ENCODE measurements at regions not wholly inside any gene's neighbourhood (a gene's known extent, or its start where the extent isn't known, plus 50 kb on each side); places are given as distances from the start of the nearest gene placed in this dataset.
"Not testable (repeated sequence)": the region's sequence is repeated elsewhere in the genome, so short reads cannot be mapped to it uniquely, and the experiment has no call there.

DNA sequence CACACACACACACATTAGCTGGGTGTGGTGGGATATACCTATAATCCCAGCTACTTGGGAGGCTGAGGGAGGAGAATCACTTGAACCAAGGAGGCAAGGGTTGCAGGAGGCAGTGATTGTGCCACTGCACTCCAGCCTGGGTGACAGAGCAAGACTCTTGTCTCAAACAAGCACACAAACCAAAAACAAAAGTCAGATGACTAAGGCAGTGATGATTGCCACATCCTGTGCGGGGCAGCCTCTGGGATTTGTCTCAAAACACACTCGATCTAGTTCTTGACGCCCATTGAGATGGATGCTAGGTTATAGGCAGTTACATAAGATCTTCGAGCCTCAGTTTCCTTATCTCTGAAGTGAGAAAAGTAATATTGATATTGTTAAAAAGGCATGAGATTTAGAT lies 57.8 kb upstream of the NBPF8 start:
- H3K36me3 ChIP-seq; H3K4me1 ChIP-seq; H3K9me3 ChIP-seq; H3K4me3 ChIP-seq; H3K27me3 ChIP-seq; H3K27ac ChIP-seq; intact Hi-C loops (cut with DNase I; ENCODE audit: low total_unique reads): not testable (repeated sequence)
- 72 to 95% (median 84%) methylated on average over 3 to 4 of the region's 4 CpGs for WGBS, 5 donors
- peak in 1 of 2 donors; percentile 15 for DNase-seq

- H3K36me3 ChIP-seq; H3K27ac ChIP-seq; H3K4me1 ChIP-seq; H3K4me3 ChIP-seq; H3K9me3 ChIP-seq; intact Hi-C loops (cut with DNase I; ENCODE audit: low total_unique reads); H3K27me3 ChIP-seq: not testable (repeated sequence)
- 33 to 52% (median 41%) methylated on average over 1 to 5 of the region's 8 CpGs; no CpG with 5 or more reads in 1 of the 5 donors for WGBS, 5 donors
- TF ChIP-seq, protein P1, sequence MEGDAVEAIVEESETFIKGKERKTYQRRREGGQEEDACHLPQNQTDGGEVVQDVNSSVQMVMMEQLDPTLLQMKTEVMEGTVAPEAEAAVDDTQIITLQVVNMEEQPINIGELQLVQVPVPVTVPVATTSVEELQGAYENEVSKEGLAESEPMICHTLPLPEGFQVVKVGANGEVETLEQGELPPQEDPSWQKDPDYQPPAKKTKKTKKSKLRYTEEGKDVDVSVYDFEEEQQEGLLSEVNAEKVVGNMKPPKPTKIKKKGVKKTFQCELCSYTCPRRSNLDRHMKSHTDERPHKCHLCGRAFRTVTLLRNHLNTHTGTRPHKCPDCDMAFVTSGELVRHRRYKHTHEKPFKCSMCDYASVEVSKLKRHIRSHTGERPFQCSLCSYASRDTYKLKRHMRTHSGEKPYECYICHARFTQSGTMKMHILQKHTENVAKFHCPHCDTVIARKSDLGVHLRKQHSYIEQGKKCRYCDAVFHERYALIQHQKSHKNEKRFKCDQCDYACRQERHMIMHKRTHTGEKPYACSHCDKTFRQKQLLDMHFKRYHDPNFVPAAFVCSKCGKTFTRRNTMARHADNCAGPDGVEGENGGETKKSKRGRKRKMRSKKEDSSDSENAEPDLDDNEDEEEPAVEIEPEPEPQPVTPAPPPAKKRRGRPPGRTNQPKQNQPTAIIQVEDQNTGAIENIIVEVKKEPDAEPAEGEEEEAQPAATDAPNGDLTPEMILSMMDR (IDR thresholded peaks at IDR 0.05), result peak in 1 of 7 experiments; percentile 23
- DNase-seq, result peak; percentile 20 to 42
Observed at GRCh38 chr1:120356170-120356569, 58.7 kb upstream of the NBPF8 start.

- H3K27ac ChIP-seq, result peak overlapping the region in 4 of 5 donors; percentile 50 to 87 (median 72)
- WGBS, 5 donors, result 6 to 21% (median 9%) methylated on average over 9 to 15 of the region's 30 CpGs
- H3K4me3 ChIP-seq, result peak overlapping the region in 3 of 4 donors; percentile 20 to 32 (median 31)
Observed at GRCh38 chr1:120354618-120355184, 60.1 kb upstream of the NBPF8 start.

DNA sequence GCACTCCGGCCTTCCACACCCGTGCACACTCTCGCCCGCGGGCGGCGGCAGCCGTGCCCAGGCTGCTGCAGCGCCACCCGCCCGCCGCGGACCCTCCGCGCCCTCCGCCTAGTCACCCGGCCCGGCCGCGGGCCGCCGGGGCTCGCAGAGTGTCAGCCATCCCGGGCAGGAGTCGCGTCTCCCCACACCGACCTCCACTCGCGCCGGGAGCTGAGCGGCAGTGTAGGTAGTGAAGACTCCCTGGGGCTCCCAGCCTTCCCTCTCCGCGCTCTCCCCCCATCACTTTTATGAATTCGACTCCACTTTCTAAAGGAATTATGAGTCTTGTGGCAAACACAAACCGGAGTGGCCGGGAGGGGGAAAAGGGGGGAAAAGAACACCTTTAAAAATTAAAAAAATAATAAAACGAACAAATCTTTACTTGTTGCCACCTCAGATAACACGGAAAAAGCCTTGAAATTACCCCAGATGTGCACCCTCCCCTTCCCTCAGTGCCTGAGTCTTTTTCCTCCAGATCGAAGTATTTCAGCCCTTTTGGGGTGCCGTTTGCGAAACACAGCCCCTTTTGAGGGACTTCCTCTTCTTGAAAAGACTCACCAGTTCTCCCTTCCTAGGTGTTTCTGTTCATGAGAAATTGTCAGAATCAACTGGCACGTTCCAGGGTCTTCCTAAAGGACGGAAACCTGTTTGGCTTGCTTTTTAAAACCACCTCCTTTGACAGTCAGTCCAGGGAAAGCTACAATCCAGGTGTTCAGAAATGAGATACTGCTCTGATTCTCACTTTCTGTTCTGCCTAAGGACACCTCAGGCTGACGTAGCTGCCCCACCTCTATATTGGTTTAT lies 72.4 kb upstream of the NBPF8 start:
- peak overlapping the region in 4 of 5 donors; percentile 55 to 90 (median 80) for H3K27ac ChIP-seq

More at GRCh38 chr1:120354618-120355184, 60.1 kb upstream of the NBPF8 start:
- peak; percentile 38 to 75 for DNase-seq
- H3K4me1 ChIP-seq; H3K36me3 ChIP-seq; H3K27me3 ChIP-seq; H3K9me3 ChIP-seq; intact Hi-C loops (cut with DNase I; ENCODE audit: low total_unique reads): not testable (repeated sequence)
- TF ChIP-seq POLR2AphosphoS5 (IDR thresholded peaks at IDR 0.05), result peak in 1 of 3 donors; percentile 75

GRCh38 chr1:120341756-120342155 lies 73.1 kb upstream of the NBPF8 start:
- H3K4me1 ChIP-seq; intact Hi-C loops (cut with DNase I; ENCODE audit: low total_unique reads); H3K27me3 ChIP-seq; H3K9me3 ChIP-seq; H3K36me3 ChIP-seq: not testable (repeated sequence)
- DNase-seq, result peak; percentile 24 to 61
- 0 to 3% (median 0%) methylated on average over 5 to 15 of the region's 24 CpGs for WGBS, 5 donors
- Histone ChIP-seq H3K27ac (peak overlapping the region in 4 of 5 donors; percentile 73 to 90 (median 80)), H3K4me3 (peak overlapping the region; percentile 45 to 49 (median 46))
- TF ChIP-seq POLR2AphosphoS5 (IDR thresholded peaks at IDR 0.05), result peak in 1 of 3 donors; percentile 38

More for the DNA sequence above, 72.4 kb upstream of the NBPF8 start:
- H3K27me3 ChIP-seq; H3K4me1 ChIP-seq; H3K9me3 ChIP-seq; H3K36me3 ChIP-seq; intact Hi-C loops (cut with DNase I; ENCODE audit: low total_unique reads): not testable (repeated sequence)
- H3K4me3 ChIP-seq, result peak overlapping the region; percentile 31 to 49 (median 46)
- WGBS, 5 donors, result 1 to 5% (median 2%) methylated on average over 16 to 24 of the region's 44 CpGs
- peak; percentile 26 for DNase-seq

GRCh38 chr1:120340838-120341751 lies 73.7 kb upstream of the NBPF8 start:
- H3K9me3 ChIP-seq; H3K27me3 ChIP-seq; H3K4me1 ChIP-seq; intact Hi-C loops (cut with DNase I; ENCODE audit: low total_unique reads); H3K36me3 ChIP-seq: not testable (repeated sequence)
- peak in 1 of 2 donors; percentile 33 for DNase-seq
- Histone ChIP-seq H3K4me3 (peak overlapping the region; percentile 45 to 53 (median 48)), H3K27ac (peak overlapping the region; percentile 70 to 90 (median 81))
- WGBS, 5 donors, result 0 to 3% (median 1%) methylated on average over 18 to 36 of the region's 78 CpGs; no CpG with 5 or more reads in 2 of the 5 donors

- H3K4me1 ChIP-seq; H3K4me3 ChIP-seq; H3K36me3 ChIP-seq; intact Hi-C loops (cut with DNase I; ENCODE audit: low total_unique reads); DNase-seq; H3K27me3 ChIP-seq; H3K27ac ChIP-seq; H3K9me3 ChIP-seq: not testable (repeated sequence)
- WGBS, 5 donors, result no CpG with 5 or more reads among the region's 2 CpGs
Observed at GRCh38 chr1:120315738-120316137, 99.1 kb upstream of the NBPF8 start.

- H3K36me3 ChIP-seq; H3K4me1 ChIP-seq; H3K4me3 ChIP-seq; H3K9me3 ChIP-seq; intact Hi-C loops (cut with DNase I; ENCODE audit: low total_unique reads); H3K27me3 ChIP-seq; H3K27ac ChIP-seq; DNase-seq: not testable (repeated sequence)
- no CpG with 5 or more reads among the region's 2 CpGs for WGBS, 5 donors
Observed at GRCh38 chr1:120311930-120312329, 102.9 kb upstream of the NBPF8 start.

- intact Hi-C loops (cut with DNase I; ENCODE audit: low total_unique reads); H3K27me3 ChIP-seq; H3K27ac ChIP-seq; DNase-seq; H3K36me3 ChIP-seq; H3K9me3 ChIP-seq; H3K4me3 ChIP-seq; H3K4me1 ChIP-seq: not testable (repeated sequence)
- WGBS, 5 donors, result no CpG with 5 or more reads among the region's 1 CpG
Observed at GRCh38 chr1:120308940-120309578, 105.8 kb upstream of the NBPF8 start.

GRCh38 chr1:120305046-120305445 lies 109.8 kb upstream of the NBPF8 start:
- H3K27me3 ChIP-seq; H3K36me3 ChIP-seq; DNase-seq; H3K9me3 ChIP-seq; H3K4me3 ChIP-seq; H3K27ac ChIP-seq; intact Hi-C loops (cut with DNase I; ENCODE audit: low total_unique reads); H3K4me1 ChIP-seq: not testable (repeated sequence)
- WGBS, 5 donors, result no CpG with 5 or more reads among the region's 3 CpGs

All from stomach (tissue), 8 donors.